Activated CD8-positive, alpha-beta T cell treated with anti-CD3 and anti-CD28 coated beads for 36 hours (primary cell): ENCODE measurements at regions not wholly inside any gene's neighbourhood (a gene's known extent, or its start where the extent isn't known, plus 50 kb on each side); places are given as distances from the start of the nearest gene placed in this dataset.

Experiments
- ATAC-seq: fragments of 200-7000 bp; cut with Tn5 transposase; one replicate; pipeline ENCODE4 v1.10.0; 2021; ENCODE audit warnings: mild to moderate bottlenecking, moderate library complexity
- CTCF ChIA-PET: fragments of 350-600 bp; sonication (Branson Sonifier 250); formaldehyde crosslinking; loops from one replicate; lab custom pipeline; 2021; ENCODE audit warnings: antibody characterized with exemption; lab: Charles Lee
- POLR2A ChIA-PET: fragments of 350-600 bp; sonication (Branson Sonifier 250); formaldehyde crosslinking; loops from one replicate; lab custom pipeline; 2021; ENCODE audit warnings: antibody characterized with exemption; lab: Charles Lee
- DNase-seq: peaks from one replicate; pipeline ENCODE4 v3.0.0-alpha.2; 2020
- H3K27ac Mint-ChIP-seq: one replicate; pipeline ENCODE4 v1.8.0; 2021; ENCODE audit warnings: mild to moderate bottlenecking, mixed read lengths
- H3K27me3 Mint-ChIP-seq: one replicate; pipeline ENCODE4 v1.8.0; 2021; ENCODE audit warnings: mixed read lengths
- H3K36me3 Mint-ChIP-seq: one replicate; pipeline ENCODE4 v1.8.0; 2021; ENCODE audit warnings: low read depth, mixed read lengths
- H3K4me1 Mint-ChIP-seq: one replicate; pipeline ENCODE4 v1.8.0; 2021; ENCODE audit warnings: low read depth, mixed read lengths
- H3K4me3 Mint-ChIP-seq: one replicate; pipeline ENCODE4 v1.8.0; 2021; ENCODE audit warnings: mild to moderate bottlenecking, moderate library complexity, mixed read lengths
- H3K9me3 Mint-ChIP-seq: one replicate; pipeline ENCODE4 v1.8.0; 2021; ENCODE audit warnings: mixed read lengths
- intact Hi-C: fragments of 100-400 bp; cut with micrococcal nuclease; formaldehyde crosslinking; loops from one replicate; pipeline ENCODE4 v1.10.0; 2022
- TF ChIP-seq, protein P1 (sequence below): fragments of 200-600 bp; IDR thresholded peaks from one replicate; pipeline ENCODE4 v1.8.0; 2022; ENCODE audit warnings: antibody characterized with exemption, mild to moderate bottlenecking

DNA sequence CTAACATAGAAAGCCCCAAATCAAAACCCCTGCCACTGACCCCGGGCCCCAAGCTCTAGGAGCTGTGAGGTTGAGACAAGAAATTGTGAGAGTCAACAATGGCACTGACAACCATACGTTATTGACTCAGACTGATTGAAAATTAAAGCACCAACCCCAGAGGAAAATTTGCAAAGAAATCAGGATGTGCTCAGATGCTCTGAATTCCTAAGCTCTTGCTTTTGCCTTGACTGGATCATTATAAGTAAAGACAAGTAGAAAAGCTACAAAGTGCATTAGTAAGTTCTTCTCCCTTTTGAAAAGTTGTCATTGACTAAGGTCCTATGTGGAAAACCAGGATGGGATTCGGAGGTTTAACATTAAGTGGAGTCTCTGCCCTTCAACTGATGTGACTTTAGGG is 130.2 kb downstream of the SAMD9 start:
- DNase-seq (no peak), ATAC-seq (no peak)
- no peak overlapping the region for H3K4me3 Mint-ChIP-seq
- H3K27me3 Mint-ChIP-seq = peaks cover 13% of the 10 kb centered on the region
- H3K9me3 Mint-ChIP-seq = no peaks in the 10 kb centered on the region
- ChIA-PET POLR2A (no interaction called here), CTCF (interaction anchor here (0.8 to 1.6 kb wide), 2 partner anchors 8 to 13 kb away, joined by 3 to 6 read pairs; no protein-coding TSS in a partner anchor)
- intact Hi-C loops = no loop called here
- no peaks in the 10 kb centered on the region for H3K4me1 Mint-ChIP-seq
- H3K36me3 Mint-ChIP-seq = no peaks in the 10 kb centered on the region
- TF ChIP-seq, protein P1, sequence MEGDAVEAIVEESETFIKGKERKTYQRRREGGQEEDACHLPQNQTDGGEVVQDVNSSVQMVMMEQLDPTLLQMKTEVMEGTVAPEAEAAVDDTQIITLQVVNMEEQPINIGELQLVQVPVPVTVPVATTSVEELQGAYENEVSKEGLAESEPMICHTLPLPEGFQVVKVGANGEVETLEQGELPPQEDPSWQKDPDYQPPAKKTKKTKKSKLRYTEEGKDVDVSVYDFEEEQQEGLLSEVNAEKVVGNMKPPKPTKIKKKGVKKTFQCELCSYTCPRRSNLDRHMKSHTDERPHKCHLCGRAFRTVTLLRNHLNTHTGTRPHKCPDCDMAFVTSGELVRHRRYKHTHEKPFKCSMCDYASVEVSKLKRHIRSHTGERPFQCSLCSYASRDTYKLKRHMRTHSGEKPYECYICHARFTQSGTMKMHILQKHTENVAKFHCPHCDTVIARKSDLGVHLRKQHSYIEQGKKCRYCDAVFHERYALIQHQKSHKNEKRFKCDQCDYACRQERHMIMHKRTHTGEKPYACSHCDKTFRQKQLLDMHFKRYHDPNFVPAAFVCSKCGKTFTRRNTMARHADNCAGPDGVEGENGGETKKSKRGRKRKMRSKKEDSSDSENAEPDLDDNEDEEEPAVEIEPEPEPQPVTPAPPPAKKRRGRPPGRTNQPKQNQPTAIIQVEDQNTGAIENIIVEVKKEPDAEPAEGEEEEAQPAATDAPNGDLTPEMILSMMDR = no peak
- no peak overlapping the region for H3K27ac Mint-ChIP-seq

DNA sequence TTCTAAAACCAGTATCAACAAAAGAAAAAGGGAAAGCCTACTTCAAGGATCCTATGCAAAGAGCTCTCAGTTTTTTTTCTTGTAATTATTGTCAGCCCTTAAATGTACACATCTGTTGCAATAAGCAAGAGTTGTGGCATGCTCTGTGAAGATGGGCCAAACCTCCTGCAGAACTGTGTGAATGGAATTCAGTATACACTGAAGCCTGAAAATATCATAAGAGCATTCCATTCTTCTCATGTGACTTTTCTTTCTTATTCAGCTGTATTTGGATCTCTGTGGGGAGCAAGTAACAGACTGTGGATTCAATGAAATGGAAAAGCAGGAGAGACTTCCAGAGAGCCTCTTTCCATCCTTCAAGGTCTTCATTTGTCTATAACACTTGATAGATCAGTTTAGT is 130.7 kb downstream of the SAMD9 start:
- H3K9me3 Mint-ChIP-seq = no peaks in the 10 kb centered on the region
- no peak for DNase-seq
- intact Hi-C loops = no loop called here
- CTCF ChIA-PET = interaction anchor here (0.8 to 1.6 kb wide), 3 partner anchors 8 to 13 kb away, joined by 3 to 6 read pairs (median 3); no protein-coding TSS in a partner anchor
- ATAC-seq = no peak
- peaks cover 13% of the 10 kb centered on the region for H3K27me3 Mint-ChIP-seq
- POLR2A ChIA-PET = no interaction called here
- no peaks in the 10 kb centered on the region for H3K4me1 Mint-ChIP-seq
- no peak overlapping the region for H3K4me3 Mint-ChIP-seq
- no peaks in the 10 kb centered on the region for H3K36me3 Mint-ChIP-seq
- TF ChIP-seq, protein P1 = no peak
- H3K27ac Mint-ChIP-seq = no peak overlapping the region

DNA sequence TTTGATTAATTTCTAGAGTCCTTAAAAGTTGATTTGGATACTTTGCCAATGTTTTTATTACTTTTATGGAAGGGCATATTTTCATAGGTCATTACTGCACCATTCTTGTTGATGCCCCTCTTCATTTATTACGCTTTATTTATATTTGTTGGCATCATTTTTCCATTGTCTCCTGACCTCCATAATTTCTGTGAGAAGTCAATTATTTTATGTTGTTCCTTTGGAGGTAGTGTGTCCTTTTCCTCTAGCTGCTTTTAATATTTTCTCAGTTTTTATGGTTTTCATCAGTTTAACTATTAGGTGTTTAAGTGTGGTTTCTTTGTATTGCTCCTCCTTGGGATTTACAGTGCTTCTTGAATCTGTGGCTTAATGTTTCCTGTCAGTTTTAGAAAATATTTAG is 134.9 kb downstream of the SAMD9 start:
- ChIA-PET CTCF (no interaction called here), POLR2A (no interaction called here)
- Mint-ChIP-seq H3K27me3 (peaks cover 6% of the 10 kb centered on the region), H3K4me3 (no peak overlapping the region), H3K9me3 (peaks cover 13% of the 10 kb centered on the region), H3K27ac (no peak overlapping the region), H3K36me3 (no peaks in the 10 kb centered on the region), H3K4me1 (no peaks in the 10 kb centered on the region)
- intact Hi-C loops = no loop called here
- no peak for DNase-seq
- TF ChIP-seq, protein P1 = no peak
- no peak for ATAC-seq

DNA sequence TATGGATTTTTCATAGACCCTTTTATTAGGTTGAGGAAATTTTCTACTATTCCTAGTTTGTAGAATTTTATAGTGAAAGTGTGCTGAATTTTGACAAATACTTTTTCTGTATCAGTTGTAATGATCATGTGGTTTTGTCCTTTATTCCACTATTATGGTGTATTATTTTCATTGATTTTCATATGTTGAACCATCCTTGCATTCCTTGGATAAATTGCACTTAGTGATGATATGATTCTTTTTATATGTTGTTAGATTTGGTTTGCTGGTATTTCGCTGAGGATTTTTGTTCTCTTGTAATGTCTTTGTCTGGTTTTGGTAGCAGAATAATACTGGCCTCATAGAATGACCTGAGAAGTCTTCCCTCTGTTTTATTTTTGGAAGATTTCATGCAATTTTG is 140.6 kb upstream of the CDK6 start:
- CTCF ChIA-PET = no interaction called here
- intact Hi-C loops = no loop called here
- peaks cover 30% of the 10 kb centered on the region for H3K9me3 Mint-ChIP-seq
- H3K27ac Mint-ChIP-seq = no peak overlapping the region
- TF ChIP-seq, protein P1 = no peak
- H3K27me3 Mint-ChIP-seq = peaks cover 2% of the 10 kb centered on the region
- DNase-seq = no peak
- POLR2A ChIA-PET = no interaction called here
- peaks cover 5% of the 10 kb centered on the region for H3K36me3 Mint-ChIP-seq
- H3K4me1 Mint-ChIP-seq = peaks cover 10% of the 10 kb centered on the region
- no peak overlapping the region for H3K4me3 Mint-ChIP-seq
- ATAC-seq = no peak

DNA sequence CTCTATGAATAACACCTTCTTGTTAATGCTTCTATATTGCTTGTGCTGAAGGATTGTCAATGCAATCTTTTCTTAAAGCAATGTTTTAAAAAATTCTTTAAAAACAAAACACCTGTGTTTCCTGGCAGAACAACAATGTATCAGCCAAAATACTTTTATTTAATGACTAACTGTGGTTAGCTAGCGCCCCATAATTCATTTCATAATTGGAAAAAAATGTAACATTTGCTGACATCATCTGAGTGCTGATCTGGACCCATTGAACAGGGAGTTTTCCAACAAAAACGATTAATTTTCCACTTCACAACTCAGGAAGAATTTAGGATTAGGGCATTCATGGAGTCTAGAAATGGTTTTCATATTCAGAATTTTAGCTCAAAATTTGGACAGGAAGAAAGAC is 137.6 kb upstream of the CDK6 start:
- no peak for ATAC-seq
- Mint-ChIP-seq H3K27ac (no peak overlapping the region), H3K4me1 (peaks cover 23% of the 10 kb centered on the region), H3K27me3 (peaks cover 2% of the 10 kb centered on the region), H3K36me3 (peaks cover 5% of the 10 kb centered on the region), H3K9me3 (peaks cover 22% of the 10 kb centered on the region), H3K4me3 (no peak overlapping the region)
- ChIA-PET CTCF (interaction anchor here (1.3 kb wide), 1 partner anchor 13 kb away, joined by 6 read pairs; no protein-coding TSS in a partner anchor), POLR2A (no interaction called here)
- TF ChIP-seq, protein P1 = no peak
- DNase-seq = no peak
- intact Hi-C loops = no loop called here
